GM21360 (cell line): ENCODE measurements at regions not wholly inside any gene's neighbourhood (a gene's known extent, or its start where the extent isn't known, plus 50 kb on each side); places are given as distances from the start of the nearest gene placed in this dataset.
"Not testable (repeated sequence)": the region's sequence is repeated elsewhere in the genome, so short reads cannot be mapped to it uniquely, and the experiment has no call there.

Experiments used
- ATAC-seq: cut with Tn5 transposase; IDR thresholded peaks from one replicate; pipeline ENCODE4 v1.9.1; 2021; ENCODE audit warnings: mild to moderate bottlenecking, moderate library complexity; ENCODE audit not compliant: unreplicated experiment

GRCh38 chr17:68135141-68135887 is 99.8 kb downstream of the KPNA2 start:
- ATAC-seq: no peak

- no peak for ATAC-seq
Measured at GRCh38 chr17:68141050-68141449, 105.5 kb downstream of the KPNA2 start.

GRCh38 chr17:68142595-68142994 is 105.2 kb upstream of the AMZ2 start:
- ATAC-seq: no peak

- ATAC-seq: no peak
Measured at GRCh38 chr17:68143425-68143824, 104.4 kb upstream of the AMZ2 start.

- ATAC-seq: no peak
Measured at GRCh38 chr17:68145088-68145487, 102.8 kb upstream of the AMZ2 start.

- no peak for ATAC-seq
Measured at GRCh38 chr17:68148936-68149335, 98.9 kb upstream of the AMZ2 start.

- no peak for ATAC-seq
Measured at GRCh38 chr17:68152161-68152571, 95.7 kb upstream of the AMZ2 start.

GRCh38 chr17:68155692-68156091 is 92.2 kb upstream of the AMZ2 start:
- ATAC-seq: no peak

GRCh38 chr17:68161644-68162428 is 86.0 kb upstream of the AMZ2 start:
- no peak for ATAC-seq

GRCh38 chr17:68168273-68169164 is 79.3 kb upstream of the AMZ2 start:
- ATAC-seq: not testable (repeated sequence)

- ATAC-seq: not testable (repeated sequence)
Measured at GRCh38 chr17:68169165-68169821, 78.5 kb upstream of the AMZ2 start.

GRCh38 chr17:68169840-68170239 is 78.0 kb upstream of the AMZ2 start:
- ATAC-seq: no peak

- ATAC-seq: no peak
Measured at GRCh38 chr17:68170246-68170645, 77.6 kb upstream of the AMZ2 start.

- ATAC-seq: no peak
Measured at GRCh38 chr17:68172461-68172954, 75.3 kb upstream of the AMZ2 start.

- ATAC-seq: no peak
Measured at GRCh38 chr17:68175416-68175815, 72.4 kb upstream of the AMZ2 start.

GRCh38 chr17:68175905-68176304 is 71.9 kb upstream of the AMZ2 start:
- no peak for ATAC-seq

- ATAC-seq: no peak
Measured at GRCh38 chr17:68176718-68177117, 71.1 kb upstream of the AMZ2 start.

- ATAC-seq: no peak
Measured at GRCh38 chr17:68178831-68179230, 69.0 kb upstream of the AMZ2 start.

GRCh38 chr17:68179236-68179925 is 68.5 kb upstream of the AMZ2 start:
- ATAC-seq: no peak

GRCh38 chr17:68179926-68180285 is 67.9 kb upstream of the AMZ2 start:
- ATAC-seq: no peak
